ENCODE measurements at regions not wholly inside any gene's neighbourhood (a gene's known extent, or its start where the extent isn't known, plus 50 kb on each side); places are given as distances from the start of the nearest gene placed in this dataset.
A peak's percentile ranks its signal among the peaks of the same experiment; 100 is the strongest.

GRCh38 chr7:148950806-148951205 is 66.7 kb upstream of the EZH2 start:
- no peak for DNase-seq

GRCh38 chr7:148944935-148945934 is 61.1 kb upstream of the EZH2 start:
- DNase-seq = no peak

- DNase-seq = peak; percentile 81
Measured at GRCh38 chr7:148941598-148942275, 57.6 kb upstream of the EZH2 start.

- DNase-seq = peak; percentile 95
Measured at GRCh38 chr7:148940702-148941597, 56.9 kb upstream of the EZH2 start.

GRCh38 chr7:148939128-148939755 is 55.2 kb upstream of the EZH2 start:
- DNase-seq = no peak

GRCh38 chr7:148935451-148935850 is 51.4 kb upstream of the EZH2 start:
- no peak for DNase-seq
